ENCODE measurements at regions not wholly inside any gene's neighbourhood (a gene's known extent, or its start where the extent isn't known, plus 50 kb on each side); places are given as distances from the start of the nearest gene placed in this dataset.

DNA sequence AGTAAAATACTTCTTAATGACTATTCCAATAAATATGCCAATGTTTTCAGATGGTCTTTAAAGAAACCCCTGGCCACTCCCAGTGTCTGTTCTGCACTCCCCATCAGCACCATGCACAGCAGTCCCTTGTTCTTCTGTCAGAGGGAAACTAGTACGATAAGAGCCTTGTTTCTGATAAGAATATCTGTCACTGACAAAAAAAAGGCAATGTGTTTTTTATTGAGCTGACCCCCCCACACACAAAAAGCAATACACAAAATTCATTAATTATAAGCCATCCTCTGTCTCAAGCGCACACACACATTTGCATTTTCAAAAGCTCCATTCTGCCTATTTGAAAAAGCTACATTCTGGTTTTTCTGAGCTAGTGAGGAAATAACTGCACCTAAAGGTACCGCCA, 119.1 kb downstream of the ENC1 start:
- H3K4me3 Mint-ChIP-seq, result no peak overlapping the region
- peaks cover 28% of the 10 kb centered on the region for H3K9me3 Mint-ChIP-seq
- no peak overlapping the region for H3K27ac Mint-ChIP-seq

GRCh38 chr5:74519679-74520078, 120.8 kb downstream of the ENC1 start:
- Mint-ChIP-seq H3K27me3 (ENCODE audit: insufficient read depth) (peaks cover 3% of the 10 kb centered on the region; the same call in 1 of the 2 replicates), H3K27ac (no peak overlapping the region), H3K4me3 (no peak overlapping the region)

More for the DNA sequence above, 119.1 kb downstream of the ENC1 start:
- peaks cover 27% of the 10 kb centered on the region for H3K4me1 Mint-ChIP-seq (ENCODE audit: low read depth)
- no peak for TF ChIP-seq CTCF (IDR thresholded peaks at IDR 0.05)
- no peak for DNase-seq
- peaks cover 3% of the 10 kb centered on the region; the same call in 1 of the 2 replicates for H3K27me3 Mint-ChIP-seq (ENCODE audit: insufficient read depth)
- H3K36me3 Mint-ChIP-seq (ENCODE audit: low read depth), result peaks cover 25% of the 10 kb centered on the region

DNA sequence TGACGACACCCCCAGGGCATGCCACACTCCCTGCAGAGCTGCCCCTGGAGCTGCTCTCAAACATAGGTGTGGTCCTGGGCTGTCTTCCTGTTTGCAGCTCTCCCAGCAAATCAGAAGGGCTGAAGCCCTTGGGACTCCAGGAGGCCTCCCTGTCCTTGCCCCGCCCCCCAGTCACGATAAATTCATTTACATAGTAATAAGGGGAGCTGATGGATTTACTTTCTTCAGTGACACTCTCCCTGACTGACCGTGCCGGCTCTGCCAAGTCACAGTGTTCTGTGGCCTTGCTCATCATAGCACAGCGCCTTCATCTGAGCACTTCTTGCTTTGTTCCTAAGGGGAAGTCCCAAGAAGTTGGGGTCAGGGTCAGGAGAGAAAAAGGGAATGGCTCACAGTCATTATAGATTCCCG, 121.4 kb downstream of the ENC1 start:
- no peak overlapping the region for H3K27ac Mint-ChIP-seq
- peaks cover 17% of the 10 kb centered on the region for H3K36me3 Mint-ChIP-seq (ENCODE audit: low read depth)
- H3K4me1 Mint-ChIP-seq (ENCODE audit: low read depth), result peaks cover 33% of the 10 kb centered on the region
- H3K4me3 Mint-ChIP-seq, result no peak overlapping the region
- no peak for DNase-seq
- peaks cover 3% of the 10 kb centered on the region; the same call in 1 of the 2 replicates for H3K27me3 Mint-ChIP-seq (ENCODE audit: insufficient read depth)
- H3K9me3 Mint-ChIP-seq, result peaks cover 16% of the 10 kb centered on the region
- no peak for TF ChIP-seq CTCF (IDR thresholded peaks at IDR 0.05)

More at GRCh38 chr5:74519679-74520078, 120.8 kb downstream of the ENC1 start:
- Mint-ChIP-seq H3K36me3 (ENCODE audit: low read depth) (peaks cover 19% of the 10 kb centered on the region), H3K4me1 (ENCODE audit: low read depth) (peaks cover 33% of the 10 kb centered on the region), H3K9me3 (peaks cover 21% of the 10 kb centered on the region)
- TF ChIP-seq CTCF (IDR thresholded peaks at IDR 0.05), result no peak
- no peak for DNase-seq

- Mint-ChIP-seq H3K27ac (no peak overlapping the region), H3K9me3 (peaks cover 2% of the 10 kb centered on the region; the same call in 1 of the 2 replicates), H3K36me3 (ENCODE audit: low read depth) (peaks cover 2% of the 10 kb centered on the region; the same call in 1 of the 2 replicates), H3K27me3 (ENCODE audit: insufficient read depth) (peaks cover 3% of the 10 kb centered on the region; the same call in 1 of the 2 replicates), H3K4me1 (ENCODE audit: low read depth) (peaks cover 33% of the 10 kb centered on the region), H3K4me3 (no peak overlapping the region)
- no peak for TF ChIP-seq CTCF (IDR thresholded peaks at IDR 0.05)
- DNase-seq, result peak; percentile 66
Measured at GRCh38 chr5:74517700-74518099, 122.8 kb downstream of the ENC1 start.

DNA sequence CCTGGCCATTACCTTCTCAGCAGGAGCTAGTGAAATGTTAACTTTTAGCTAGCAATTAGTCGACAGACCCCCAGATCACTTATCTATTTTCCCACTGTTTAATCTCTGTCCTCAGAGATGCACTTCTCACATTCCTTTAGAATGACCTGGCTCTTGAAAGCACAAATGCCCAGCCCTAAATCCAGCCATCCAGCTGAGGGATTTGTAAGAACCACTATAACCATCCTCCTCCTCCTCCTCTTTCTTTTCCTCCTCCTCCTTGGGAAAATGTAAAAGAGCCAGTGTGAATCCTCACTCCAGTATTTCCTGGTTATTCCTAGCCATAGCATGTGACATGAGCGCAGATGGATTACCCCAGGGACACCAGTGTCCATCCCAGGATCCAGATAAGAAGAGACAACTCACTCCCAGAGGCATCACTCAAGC, 124.3 kb downstream of the ENC1 start:
- H3K9me3 Mint-ChIP-seq, result no peaks in the 10 kb centered on the region
- TF ChIP-seq CTCF (IDR thresholded peaks at IDR 0.05), result no peak
- peaks cover 3% of the 10 kb centered on the region; the same call in 1 of the 2 replicates for H3K27me3 Mint-ChIP-seq (ENCODE audit: insufficient read depth)
- no peak overlapping the region; the same call in 1 of the 2 replicates for H3K4me3 Mint-ChIP-seq
- no peak overlapping the region for H3K27ac Mint-ChIP-seq
- no peaks in the 10 kb centered on the region for H3K36me3 Mint-ChIP-seq (ENCODE audit: low read depth)
- H3K4me1 Mint-ChIP-seq (ENCODE audit: low read depth), result peaks cover 33% of the 10 kb centered on the region
- peak; percentile 5 for DNase-seq
